ENCODE measurements at regions not wholly inside any gene's neighbourhood (a gene's known extent, or its start where the extent isn't known, plus 50 kb on each side); places are given as distances from the start of the nearest gene placed in this dataset.

- TF ChIP-seq CTCF (IDR thresholded peaks at IDR 0.05) = no peak
- TF ChIP-seq POLR2A (IDR thresholded peaks at IDR 0.05) = no peak
These were observed 692.9 kb upstream of the HS6ST1 start for GRCh38 chr2:129011466-129012061.

Measured in testis (tissue), 2 donors.